HEK293 (cell line): ENCODE measurements at regions not wholly inside any gene's neighbourhood (a gene's known extent, or its start where the extent isn't known, plus 50 kb on each side); places are given as distances from the start of the nearest gene placed in this dataset.

ENCODE experiments used
- ZFHX2 ChIP-seq: fragments of 450-650 bp; formaldehyde crosslinking; conservative IDR thresholded peaks from 2 replicates; pipeline ENCODE4 v1.5.1; 2016; ENCODE audit warnings: missing biosample characterization, missing genetic modification characterization
- ZNF114 ChIP-seq: fragments of 450-650 bp; formaldehyde crosslinking; IDR thresholded peaks from 2 replicates; pipeline ENCODE4 v1.5.0; 2017; ENCODE audit warnings: missing biosample characterization, missing genetic modification characterization
- ZNF221 ChIP-seq: fragments of 450-650 bp; formaldehyde crosslinking; IDR thresholded peaks from 2 replicates; pipeline ENCODE4 v1.5.1; 2017; ENCODE audit warnings: missing biosample characterization, missing genetic modification characterization, borderline replicate concordance
- ZNF274 ChIP-seq, 2 experiments: fragments of 200-500 bp in 1 of 2; fragments of 450-650 bp in 1 of 2; sonication (Bioruptor generic) in 1 of 2; formaldehyde crosslinking in 1 of 2; IDR thresholded peaks; 2 replicates each; pipeline versions ENCODE4 v1.5.1 to v1.6.1; 2014 to 2016; ENCODE audit warnings: borderline replicate concordance in 1 of 2, inconsistent platforms in 1 of 2, low read length in 1 of 2, missing biosample characterization in 1 of 2, missing genetic modification characterization in 1 of 2
- ZNF302 ChIP-seq: fragments of 450-650 bp; formaldehyde crosslinking; IDR thresholded peaks from 2 replicates; pipeline ENCODE4 v1.5.1; 2016; ENCODE audit warnings: missing biosample characterization, missing genetic modification characterization, low read depth
- ZNF391 ChIP-seq: fragments of 450-650 bp; formaldehyde crosslinking; IDR thresholded peaks from 2 replicates; pipeline ENCODE4 v1.5.1; 2016; ENCODE audit warnings: low read depth, missing biosample characterization, missing genetic modification characterization, borderline replicate concordance
- ZNF544 ChIP-seq: fragments of 450-650 bp; formaldehyde crosslinking; IDR thresholded peaks from 2 replicates; pipeline ENCODE4 v1.5.0; 2017; ENCODE audit warnings: missing biosample characterization, missing genetic modification characterization
- TF ChIP-seq, protein P1 (sequence below): fragments of 450-650 bp; formaldehyde crosslinking; IDR thresholded peaks from 2 replicates; pipeline ENCODE4 v1.5.1; 2016; ENCODE audit warnings: missing biosample characterization, missing genetic modification characterization
- TF ChIP-seq, protein P2 (sequence below): fragments of 450-650 bp; formaldehyde crosslinking; IDR thresholded peaks from 2 replicates; pipeline ENCODE4 v1.5.1; 2016; ENCODE audit warnings: missing biosample characterization, missing genetic modification characterization, low read depth
- TF ChIP-seq, protein P3 (sequence below): fragments of 450-650 bp; formaldehyde crosslinking; IDR thresholded peaks from 2 replicates; pipeline ENCODE4 v1.5.1; 2016; ENCODE audit warnings: missing biosample characterization, missing genetic modification characterization

DNA sequence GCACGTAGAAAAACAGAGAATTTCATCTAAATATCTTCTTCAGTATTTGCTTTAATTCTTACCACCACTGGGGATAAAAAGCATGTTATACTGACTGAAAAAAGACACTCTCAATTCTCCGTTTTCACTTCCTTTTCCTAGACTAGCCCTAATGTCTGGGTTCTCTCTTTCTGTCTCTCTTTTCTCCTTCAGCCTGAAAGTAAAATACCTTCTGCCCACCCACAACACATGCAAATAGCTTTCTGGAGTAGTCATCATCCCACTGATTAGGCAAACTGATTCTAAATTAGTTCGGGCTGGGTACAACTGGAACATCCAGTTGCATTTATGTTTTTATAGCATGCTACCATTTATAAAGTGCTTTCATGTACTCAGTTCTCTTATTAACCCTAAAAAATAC is 142.4 kb upstream of the ANKRD50 start:
- TF ChIP-seq, protein P1, sequence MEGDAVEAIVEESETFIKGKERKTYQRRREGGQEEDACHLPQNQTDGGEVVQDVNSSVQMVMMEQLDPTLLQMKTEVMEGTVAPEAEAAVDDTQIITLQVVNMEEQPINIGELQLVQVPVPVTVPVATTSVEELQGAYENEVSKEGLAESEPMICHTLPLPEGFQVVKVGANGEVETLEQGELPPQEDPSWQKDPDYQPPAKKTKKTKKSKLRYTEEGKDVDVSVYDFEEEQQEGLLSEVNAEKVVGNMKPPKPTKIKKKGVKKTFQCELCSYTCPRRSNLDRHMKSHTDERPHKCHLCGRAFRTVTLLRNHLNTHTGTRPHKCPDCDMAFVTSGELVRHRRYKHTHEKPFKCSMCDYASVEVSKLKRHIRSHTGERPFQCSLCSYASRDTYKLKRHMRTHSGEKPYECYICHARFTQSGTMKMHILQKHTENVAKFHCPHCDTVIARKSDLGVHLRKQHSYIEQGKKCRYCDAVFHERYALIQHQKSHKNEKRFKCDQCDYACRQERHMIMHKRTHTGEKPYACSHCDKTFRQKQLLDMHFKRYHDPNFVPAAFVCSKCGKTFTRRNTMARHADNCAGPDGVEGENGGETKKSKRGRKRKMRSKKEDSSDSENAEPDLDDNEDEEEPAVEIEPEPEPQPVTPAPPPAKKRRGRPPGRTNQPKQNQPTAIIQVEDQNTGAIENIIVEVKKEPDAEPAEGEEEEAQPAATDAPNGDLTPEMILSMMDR (tag by site-specific recombination), result no peak
- TF ChIP-seq, protein P2, sequence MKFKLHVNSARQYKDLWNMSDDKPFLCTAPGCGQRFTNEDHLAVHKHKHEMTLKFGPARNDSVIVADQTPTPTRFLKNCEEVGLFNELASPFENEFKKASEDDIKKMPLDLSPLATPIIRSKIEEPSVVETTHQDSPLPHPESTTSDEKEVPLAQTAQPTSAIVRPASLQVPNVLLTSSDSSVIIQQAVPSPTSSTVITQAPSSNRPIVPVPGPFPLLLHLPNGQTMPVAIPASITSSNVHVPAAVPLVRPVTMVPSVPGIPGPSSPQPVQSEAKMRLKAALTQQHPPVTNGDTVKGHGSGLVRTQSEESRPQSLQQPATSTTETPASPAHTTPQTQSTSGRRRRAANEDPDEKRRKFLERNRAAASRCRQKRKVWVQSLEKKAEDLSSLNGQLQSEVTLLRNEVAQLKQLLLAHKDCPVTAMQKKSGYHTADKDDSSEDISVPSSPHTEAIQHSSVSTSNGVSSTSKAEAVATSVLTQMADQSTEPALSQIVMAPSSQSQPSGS, result no peak
- TF ChIP-seq ZNF302 (tag by site-specific recombination) (no peak), ZNF544 (tag by site-specific recombination) (no peak), ZNF221 (tag by site-specific recombination) (no peak), ZFHX2 (no peak), ZNF114 (tag by site-specific recombination) (no peak), ZNF391 (tag by site-specific recombination) (no peak), ZNF274 (IDR thresholded peaks at IDR 0.05; ENCODE audit: low read length) (no peak), ZNF274 (tag by site-specific recombination; IDR thresholded peaks at IDR 0.05; ENCODE audit: borderline replicate concordance) (no peak)
- TF ChIP-seq, protein P3, sequence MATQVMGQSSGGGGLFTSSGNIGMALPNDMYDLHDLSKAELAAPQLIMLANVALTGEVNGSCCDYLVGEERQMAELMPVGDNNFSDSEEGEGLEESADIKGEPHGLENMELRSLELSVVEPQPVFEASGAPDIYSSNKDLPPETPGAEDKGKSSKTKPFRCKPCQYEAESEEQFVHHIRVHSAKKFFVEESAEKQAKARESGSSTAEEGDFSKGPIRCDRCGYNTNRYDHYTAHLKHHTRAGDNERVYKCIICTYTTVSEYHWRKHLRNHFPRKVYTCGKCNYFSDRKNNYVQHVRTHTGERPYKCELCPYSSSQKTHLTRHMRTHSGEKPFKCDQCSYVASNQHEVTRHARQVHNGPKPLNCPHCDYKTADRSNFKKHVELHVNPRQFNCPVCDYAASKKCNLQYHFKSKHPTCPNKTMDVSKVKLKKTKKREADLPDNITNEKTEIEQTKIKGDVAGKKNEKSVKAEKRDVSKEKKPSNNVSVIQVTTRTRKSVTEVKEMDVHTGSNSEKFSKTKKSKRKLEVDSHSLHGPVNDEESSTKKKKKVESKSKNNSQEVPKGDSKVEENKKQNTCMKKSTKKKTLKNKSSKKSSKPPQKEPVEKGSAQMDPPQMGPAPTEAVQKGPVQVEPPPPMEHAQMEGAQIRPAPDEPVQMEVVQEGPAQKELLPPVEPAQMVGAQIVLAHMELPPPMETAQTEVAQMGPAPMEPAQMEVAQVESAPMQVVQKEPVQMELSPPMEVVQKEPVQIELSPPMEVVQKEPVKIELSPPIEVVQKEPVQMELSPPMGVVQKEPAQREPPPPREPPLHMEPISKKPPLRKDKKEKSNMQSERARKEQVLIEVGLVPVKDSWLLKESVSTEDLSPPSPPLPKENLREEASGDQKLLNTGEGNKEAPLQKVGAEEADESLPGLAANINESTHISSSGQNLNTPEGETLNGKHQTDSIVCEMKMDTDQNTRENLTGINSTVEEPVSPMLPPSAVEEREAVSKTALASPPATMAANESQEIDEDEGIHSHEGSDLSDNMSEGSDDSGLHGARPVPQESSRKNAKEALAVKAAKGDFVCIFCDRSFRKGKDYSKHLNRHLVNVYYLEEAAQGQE (tag by site-specific recombination), result no peak
